ENCODE measurements at regions not wholly inside any gene's neighbourhood (a gene's known extent, or its start where the extent isn't known, plus 50 kb on each side); places are given as distances from the start of the nearest gene placed in this dataset.

- TF ChIP-seq, protein P1, sequence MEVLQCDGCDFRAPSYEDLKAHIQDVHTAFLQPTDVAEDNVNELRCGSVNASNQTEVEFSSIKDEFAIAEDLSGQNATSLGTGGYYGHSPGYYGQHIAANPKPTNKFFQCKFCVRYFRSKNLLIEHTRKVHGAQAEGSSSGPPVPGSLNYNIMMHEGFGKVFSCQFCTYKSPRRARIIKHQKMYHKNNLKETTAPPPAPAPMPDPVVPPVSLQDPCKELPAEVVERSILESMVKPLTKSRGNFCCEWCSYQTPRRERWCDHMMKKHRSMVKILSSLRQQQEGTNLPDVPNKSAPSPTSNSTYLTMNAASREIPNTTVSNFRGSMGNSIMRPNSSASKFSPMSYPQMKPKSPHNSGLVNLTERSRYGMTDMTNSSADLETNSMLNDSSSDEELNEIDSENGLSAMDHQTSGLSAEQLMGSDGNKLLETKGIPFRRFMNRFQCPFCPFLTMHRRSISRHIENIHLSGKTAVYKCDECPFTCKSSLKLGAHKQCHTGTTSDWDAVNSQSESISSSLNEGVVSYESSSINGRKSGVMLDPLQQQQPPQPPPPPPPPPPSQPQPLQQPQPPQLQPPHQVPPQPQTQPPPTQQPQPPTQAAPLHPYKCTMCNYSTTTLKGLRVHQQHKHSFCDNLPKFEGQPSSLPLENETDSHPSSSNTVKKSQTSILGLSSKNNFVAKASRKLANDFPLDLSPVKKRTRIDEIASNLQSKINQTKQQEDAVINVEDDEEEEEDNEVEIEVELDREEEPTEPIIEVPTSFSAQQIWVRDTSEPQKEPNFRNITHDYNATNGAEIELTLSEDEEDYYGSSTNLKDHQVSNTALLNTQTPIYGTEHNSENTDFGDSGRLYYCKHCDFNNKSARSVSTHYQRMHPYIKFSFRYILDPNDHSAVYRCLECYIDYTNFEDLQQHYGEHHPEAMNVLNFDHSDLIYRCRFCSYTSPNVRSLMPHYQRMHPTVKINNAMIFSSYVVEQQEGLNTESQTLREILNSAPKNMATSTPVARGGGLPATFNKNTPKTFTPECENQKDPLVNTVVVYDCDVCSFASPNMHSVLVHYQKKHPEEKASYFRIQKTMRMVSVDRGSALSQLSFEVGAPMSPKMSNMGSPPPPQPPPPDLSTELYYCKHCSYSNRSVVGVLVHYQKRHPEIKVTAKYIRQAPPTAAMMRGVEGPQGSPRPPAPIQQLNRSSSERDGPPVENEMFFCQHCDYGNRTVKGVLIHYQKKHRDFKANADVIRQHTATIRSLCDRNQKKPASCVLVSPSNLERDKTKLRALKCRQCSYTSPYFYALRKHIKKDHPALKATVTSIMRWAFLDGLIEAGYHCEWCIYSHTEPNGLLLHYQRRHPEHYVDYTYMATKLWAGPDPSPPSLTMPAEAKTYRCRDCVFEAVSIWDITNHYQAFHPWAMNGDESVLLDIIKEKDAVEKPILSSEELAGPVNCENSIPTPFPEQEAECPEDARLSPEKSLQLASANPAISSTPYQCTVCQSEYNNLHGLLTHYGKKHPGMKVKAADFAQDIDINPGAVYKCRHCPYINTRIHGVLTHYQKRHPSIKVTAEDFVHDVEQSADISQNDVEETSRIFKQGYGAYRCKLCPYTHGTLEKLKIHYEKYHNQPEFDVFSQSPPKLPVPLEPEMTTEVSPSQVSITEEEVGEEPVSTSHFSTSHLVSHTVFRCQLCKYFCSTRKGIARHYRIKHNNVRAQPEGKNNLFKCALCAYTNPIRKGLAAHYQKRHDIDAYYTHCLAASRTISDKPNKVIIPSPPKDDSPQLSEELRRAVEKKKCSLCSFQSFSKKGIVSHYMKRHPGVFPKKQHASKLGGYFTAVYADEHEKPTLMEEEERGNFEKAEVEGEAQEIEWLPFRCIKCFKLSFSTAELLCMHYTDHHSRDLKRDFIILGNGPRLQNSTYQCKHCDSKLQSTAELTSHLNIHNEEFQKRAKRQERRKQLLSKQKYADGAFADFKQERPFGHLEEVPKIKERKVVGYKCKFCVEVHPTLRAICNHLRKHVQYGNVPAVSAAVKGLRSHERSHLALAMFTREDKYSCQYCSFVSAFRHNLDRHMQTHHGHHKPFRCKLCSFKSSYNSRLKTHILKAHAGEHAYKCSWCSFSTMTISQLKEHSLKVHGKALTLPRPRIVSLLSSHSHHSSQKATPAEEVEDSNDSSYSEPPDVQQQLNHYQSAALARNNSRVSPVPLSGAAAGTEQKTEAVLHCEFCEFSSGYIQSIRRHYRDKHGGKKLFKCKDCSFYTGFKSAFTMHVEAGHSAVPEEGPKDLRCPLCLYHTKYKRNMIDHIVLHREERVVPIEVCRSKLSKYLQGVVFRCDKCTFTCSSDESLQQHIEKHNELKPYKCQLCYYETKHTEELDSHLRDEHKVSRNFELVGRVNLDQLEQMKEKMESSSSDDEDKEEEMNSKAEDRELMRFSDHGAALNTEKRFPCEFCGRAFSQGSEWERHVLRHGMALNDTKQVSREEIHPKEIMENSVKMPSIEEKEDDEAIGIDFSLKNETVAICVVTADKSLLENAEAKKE (CRISPR knock-in tag; IDR thresholded peaks at IDR 0.05): no peak
- TF ChIP-seq ZNF331 (CRISPR knock-in tag; IDR thresholded peaks at IDR 0.05; ENCODE audit: low read depth) (no peak), STAT1 (IDR thresholded peaks at IDR 0.05; ENCODE audit: unreplicated experiment) (no peak), ETS1 (IDR thresholded peaks at IDR 0.05) (no peak)
Measured at GRCh38 chr2:150584081-150584480, 96.6 kb upstream of the RND3 start (continued).

DNA sequence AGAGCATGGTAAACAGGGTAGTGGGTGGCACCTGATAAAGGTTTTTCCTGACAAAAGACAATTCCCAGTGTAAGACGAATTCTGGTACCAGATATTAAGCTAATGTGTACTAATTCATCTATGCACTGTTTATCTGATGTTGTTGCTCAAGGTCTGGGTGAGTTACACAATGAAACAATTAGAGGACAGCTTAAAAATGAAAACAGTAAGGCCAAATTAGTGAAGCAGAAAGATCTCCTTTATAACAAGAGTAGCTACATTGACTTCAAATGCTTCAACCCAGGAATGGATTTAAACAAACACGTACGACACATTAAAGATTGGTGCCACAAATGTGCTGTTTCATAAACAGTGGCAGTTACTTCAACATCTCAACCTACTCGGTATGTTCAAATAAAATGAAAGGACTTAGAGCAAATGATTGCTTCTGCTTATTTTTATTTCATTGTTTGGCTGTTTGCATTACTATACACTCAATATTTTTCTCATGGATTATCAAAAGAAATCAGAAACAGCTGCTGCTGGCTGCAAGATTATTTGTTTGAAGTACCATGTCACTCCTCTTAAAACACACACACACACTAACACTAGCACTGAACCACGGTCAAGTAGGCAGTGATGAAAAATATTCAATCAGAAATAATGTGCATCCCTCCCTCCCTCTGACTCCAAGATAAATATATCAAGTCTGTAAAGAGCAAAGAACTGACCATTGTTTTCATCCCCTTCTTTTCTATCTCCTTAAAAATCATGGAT, 94.4 kb upstream of the RND3 start:
- Histone ChIP-seq H3K4me2 (no peak overlapping the region), H3K9me2 (ENCODE audit: insufficient read depth) (no peaks in the 10 kb centered on the region), H3K36me3 (ENCODE audit: insufficient read depth) (peaks cover 7% of the 10 kb centered on the region; the same call in 1 of the 2 replicates), H3K27ac (ENCODE audit: low read depth) (no peak overlapping the region), H3K4me3 (no peak overlapping the region), H2AFZ (no peak overlapping the region), H3K4me1 (ENCODE audit: insufficient read depth) (no peaks in the 10 kb centered on the region), H3F3A (replicated peaks; ENCODE audit: low read depth) (no peaks in the 10 kb centered on the region), H3K79me2 (replicated peaks; ENCODE audit: insufficient read depth) (no peaks in the 10 kb centered on the region), H3K27me3 (ENCODE audit: insufficient read depth) (no peaks in the 10 kb centered on the region), H4K20me1 (replicated peaks; ENCODE audit: insufficient read depth) (no peaks in the 10 kb centered on the region)
- DNase-seq (ENCODE audit: low spot score): no peak
- no peak overlapping the region for H3K27ac Mint-ChIP-seq
- H3K4me1 Mint-ChIP-seq: no peaks in the 10 kb centered on the region
- H3K36me3 Mint-ChIP-seq (ENCODE audit: low read depth): peaks cover 25% of the 10 kb centered on the region
- ATAC-seq: no peak
- H3K4me3 Mint-ChIP-seq: no peak overlapping the region
- H3K27me3 Mint-ChIP-seq (ENCODE audit: insufficient read depth, low read depth, poor library complexity): peaks cover 2% of the 10 kb centered on the region
- H3K9me3 Mint-ChIP-seq: peaks cover 33% of the 10 kb centered on the region
- TF ChIP-seq STAT1 (IDR thresholded peaks at IDR 0.05; ENCODE audit: unreplicated experiment): no peak
- TF ChIP-seq ETS1 (IDR thresholded peaks at IDR 0.05): no peak
- TF ChIP-seq POLR2AphosphoS5 (IDR thresholded peaks at IDR 0.05; ENCODE audit: low read depth): no peak
- no peak for TF ChIP-seq JUNB (IDR thresholded peaks at IDR 0.05; ENCODE audit: unreplicated experiment)
- TF ChIP-seq EZH2phosphoT487 (IDR thresholded peaks at IDR 0.05; ENCODE audit: unreplicated experiment): no peak
- TF ChIP-seq EZH2 (IDR thresholded peaks at IDR 0.05; ENCODE audit: low read depth, unreplicated experiment): no peak
- TF ChIP-seq NANOG (IDR thresholded peaks at IDR 0.05; ENCODE audit: borderline replicate concordance): no peak

All from GM23338 (cell line).